ENCODE measurements at regions not wholly inside any gene's neighbourhood (a gene's known extent, or its start where the extent isn't known, plus 50 kb on each side); places are given as distances from the start of the nearest gene placed in this dataset.

DNA sequence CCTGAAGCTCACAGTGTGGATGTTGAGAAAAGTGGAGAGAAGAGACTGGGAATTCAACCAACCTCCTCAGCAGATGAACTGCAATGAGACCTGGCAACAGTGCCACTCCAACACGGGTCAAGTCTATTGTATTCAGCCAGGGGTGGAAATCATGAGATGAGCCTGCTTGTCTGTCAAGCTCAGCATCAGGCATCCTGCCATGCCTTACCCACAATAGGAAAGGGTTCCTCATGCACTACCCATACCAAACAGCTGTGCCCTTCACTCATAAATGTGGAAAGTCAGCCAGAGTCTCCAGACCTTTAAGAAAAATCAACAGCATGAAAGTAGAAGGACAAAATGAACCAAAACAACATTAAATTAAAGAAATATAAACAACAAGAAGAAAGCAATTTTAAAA, 542.1 kb downstream of the EPHB1 start:
- BruUV-seq (replicated peaks): no TSS peak
- DNase-seq: no peak
- intact Hi-C loops (cut with micrococcal nuclease; ENCODE audit: unreplicated experiment): no loop called here
- H3K9me3 ChIP-seq: peaks cover 4% of the 10 kb centered on the region
- H3K4me1 ChIP-seq: no peaks in the 10 kb centered on the region
- no peak overlapping the region for H3K4me3 Mint-ChIP-seq (ENCODE audit: unreplicated experiment)
- ChIA-PET CTCF (no interaction called here), POLR2A (no interaction called here)
- no peak overlapping the region for H3K27ac Mint-ChIP-seq (ENCODE audit: unreplicated experiment)
- no peaks in the 10 kb centered on the region for H3K36me3 Mint-ChIP-seq (ENCODE audit: insufficient read depth, unreplicated experiment)
- H3K4me3 ChIP-seq (ENCODE audit: low read depth, low read length): no peak overlapping the region
- peaks cover 2% of the 10 kb centered on the region for H3K27me3 Mint-ChIP-seq (ENCODE audit: insufficient read depth, unreplicated experiment)
- peaks cover 12% of the 10 kb centered on the region for H3K9me3 Mint-ChIP-seq (ENCODE audit: unreplicated experiment)
- H3K36me3 ChIP-seq (ENCODE audit: control insufficient read depth, insufficient read depth, low read length): no peaks in the 10 kb centered on the region
- TF ChIP-seq, protein P1, sequence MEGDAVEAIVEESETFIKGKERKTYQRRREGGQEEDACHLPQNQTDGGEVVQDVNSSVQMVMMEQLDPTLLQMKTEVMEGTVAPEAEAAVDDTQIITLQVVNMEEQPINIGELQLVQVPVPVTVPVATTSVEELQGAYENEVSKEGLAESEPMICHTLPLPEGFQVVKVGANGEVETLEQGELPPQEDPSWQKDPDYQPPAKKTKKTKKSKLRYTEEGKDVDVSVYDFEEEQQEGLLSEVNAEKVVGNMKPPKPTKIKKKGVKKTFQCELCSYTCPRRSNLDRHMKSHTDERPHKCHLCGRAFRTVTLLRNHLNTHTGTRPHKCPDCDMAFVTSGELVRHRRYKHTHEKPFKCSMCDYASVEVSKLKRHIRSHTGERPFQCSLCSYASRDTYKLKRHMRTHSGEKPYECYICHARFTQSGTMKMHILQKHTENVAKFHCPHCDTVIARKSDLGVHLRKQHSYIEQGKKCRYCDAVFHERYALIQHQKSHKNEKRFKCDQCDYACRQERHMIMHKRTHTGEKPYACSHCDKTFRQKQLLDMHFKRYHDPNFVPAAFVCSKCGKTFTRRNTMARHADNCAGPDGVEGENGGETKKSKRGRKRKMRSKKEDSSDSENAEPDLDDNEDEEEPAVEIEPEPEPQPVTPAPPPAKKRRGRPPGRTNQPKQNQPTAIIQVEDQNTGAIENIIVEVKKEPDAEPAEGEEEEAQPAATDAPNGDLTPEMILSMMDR (IDR thresholded peaks at IDR 0.05; ENCODE audit: insufficient read depth in 1 of 2, low read depth in 1 of 2, low read length in 1 of 2, severe bottlenecking in 1 of 2, unreplicated experiment in 1 of 2): no peak
- H3K4me1 Mint-ChIP-seq (ENCODE audit: low read depth, unreplicated experiment): no peaks in the 10 kb centered on the region
- H3K27me3 ChIP-seq (replicated peaks; ENCODE audit: control insufficient read depth, insufficient read depth, low read length): no peaks in the 10 kb centered on the region

DNA sequence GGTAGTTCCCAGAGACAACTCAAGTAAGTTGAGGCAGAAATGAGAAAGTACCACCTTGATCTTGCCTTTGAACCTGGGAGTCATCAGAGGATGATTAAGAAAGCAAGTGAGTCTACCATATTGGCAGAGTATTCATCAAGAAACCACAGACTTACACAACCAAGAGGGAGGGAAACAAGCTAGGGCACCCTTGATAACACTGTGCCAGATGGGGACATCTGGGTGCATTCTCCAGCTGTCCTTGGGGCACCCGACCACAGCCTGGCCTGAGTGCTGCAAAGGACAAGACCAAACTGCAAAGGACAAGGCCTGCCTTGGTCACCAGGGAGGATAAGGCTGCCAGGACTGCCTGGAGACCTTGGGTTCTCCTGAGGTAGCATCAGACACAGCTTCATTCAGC, 553.6 kb downstream of the EPHB1 start:
- POLR2A ChIA-PET: no interaction called here
- TF ChIP-seq, protein P1 (IDR thresholded peaks at IDR 0.05; ENCODE audit: insufficient read depth in 1 of 2, low read depth in 1 of 2, low read length in 1 of 2, severe bottlenecking in 1 of 2, unreplicated experiment in 1 of 2): no peak

DNA sequence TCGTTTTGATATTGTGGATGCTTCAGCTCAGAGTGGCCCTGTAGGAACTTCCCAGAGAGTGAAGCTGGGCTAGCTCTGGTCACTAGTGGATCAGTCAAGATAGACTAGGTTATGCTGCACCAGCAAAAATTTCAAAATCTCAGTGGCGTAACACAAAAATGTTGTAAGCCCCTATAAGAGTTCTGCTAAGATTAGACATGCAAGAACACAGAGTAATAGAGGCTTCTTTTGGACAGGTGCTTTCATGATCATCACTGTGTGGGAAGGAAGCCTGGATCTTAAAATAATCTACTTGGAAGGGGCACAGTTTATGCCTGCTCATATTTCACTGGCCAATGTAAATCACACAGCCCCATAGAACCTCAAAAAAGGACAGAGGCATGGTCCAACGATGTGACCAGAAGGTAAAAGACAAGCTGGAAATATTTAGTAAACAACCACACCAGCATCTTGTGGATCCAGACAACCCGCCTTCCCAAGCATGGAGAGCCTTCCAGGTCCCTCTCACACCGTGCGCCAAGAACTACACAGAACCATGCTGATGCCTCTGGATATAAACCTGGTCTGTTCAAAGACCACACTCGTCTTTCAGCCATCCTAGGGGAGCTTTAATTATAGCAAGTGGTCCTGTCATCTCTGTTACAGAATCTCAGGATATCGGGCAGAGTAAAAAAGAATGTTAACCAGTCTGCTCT, 554.3 kb downstream of the EPHB1 start:
- CTCF ChIA-PET: no interaction called here

More for the DNA sequence above, 553.6 kb downstream of the EPHB1 start:
- intact Hi-C loops (cut with micrococcal nuclease; ENCODE audit: unreplicated experiment): no loop called here
- no peaks in the 10 kb centered on the region for H3K4me1 ChIP-seq
- no peak overlapping the region for H3K4me3 ChIP-seq (ENCODE audit: low read depth, low read length)
- DNase-seq: no peak
- H3K36me3 ChIP-seq (ENCODE audit: control insufficient read depth, insufficient read depth, low read length): no peaks in the 10 kb centered on the region
- no peak overlapping the region for H3K4me3 Mint-ChIP-seq (ENCODE audit: unreplicated experiment)
- H3K36me3 Mint-ChIP-seq (ENCODE audit: insufficient read depth, unreplicated experiment): no peaks in the 10 kb centered on the region
- H3K9me3 ChIP-seq: no peaks in the 10 kb centered on the region
- CTCF ChIA-PET: no interaction called here
- no peak overlapping the region for H3K27ac Mint-ChIP-seq (ENCODE audit: unreplicated experiment)
- peaks cover 6% of the 10 kb centered on the region for H3K27me3 Mint-ChIP-seq (ENCODE audit: insufficient read depth, unreplicated experiment)
- no peaks in the 10 kb centered on the region for H3K4me1 Mint-ChIP-seq (ENCODE audit: low read depth, unreplicated experiment)
- BruUV-seq (replicated peaks): no TSS peak
- H3K27me3 ChIP-seq (replicated peaks; ENCODE audit: control insufficient read depth, insufficient read depth, low read length): no peaks in the 10 kb centered on the region
- H3K9me3 Mint-ChIP-seq (ENCODE audit: unreplicated experiment): no peaks in the 10 kb centered on the region

More for the DNA sequence above, 554.3 kb downstream of the EPHB1 start:
- no peaks in the 10 kb centered on the region for H3K4me1 Mint-ChIP-seq (ENCODE audit: low read depth, unreplicated experiment)
- no peak overlapping the region for H3K4me3 ChIP-seq (ENCODE audit: low read depth, low read length)
- no peak overlapping the region for H3K27ac Mint-ChIP-seq (ENCODE audit: unreplicated experiment)
- intact Hi-C loops (cut with micrococcal nuclease; ENCODE audit: unreplicated experiment): no loop called here
- no peaks in the 10 kb centered on the region for H3K9me3 ChIP-seq
- no TSS peak for BruUV-seq (replicated peaks)
- peaks cover 8% of the 10 kb centered on the region for H3K27me3 Mint-ChIP-seq (ENCODE audit: insufficient read depth, unreplicated experiment)
- H3K4me3 Mint-ChIP-seq (ENCODE audit: unreplicated experiment): no peak overlapping the region
- H3K4me1 ChIP-seq: no peaks in the 10 kb centered on the region
- H3K36me3 ChIP-seq (ENCODE audit: control insufficient read depth, insufficient read depth, low read length): no peaks in the 10 kb centered on the region
- no peaks in the 10 kb centered on the region for H3K36me3 Mint-ChIP-seq (ENCODE audit: insufficient read depth, unreplicated experiment)
- TF ChIP-seq, protein P1 (IDR thresholded peaks at IDR 0.05; ENCODE audit: insufficient read depth in 1 of 2, low read depth in 1 of 2, low read length in 1 of 2, severe bottlenecking in 1 of 2, unreplicated experiment in 1 of 2): no peak
- H3K9me3 Mint-ChIP-seq (ENCODE audit: unreplicated experiment): no peaks in the 10 kb centered on the region
- POLR2A ChIA-PET: no interaction called here
- no peak for DNase-seq
- no peaks in the 10 kb centered on the region for H3K27me3 ChIP-seq (replicated peaks; ENCODE audit: control insufficient read depth, insufficient read depth, low read length)

Measured in Caco-2 (cell line).